ENCODE measurements at regions not wholly inside any gene's neighbourhood (a gene's known extent, or its start where the extent isn't known, plus 50 kb on each side); places are given as distances from the start of the nearest gene placed in this dataset.

- no peaks in the 10 kb centered on the region for H3K27me3 ChIP-seq
- no peaks in the 10 kb centered on the region for H3K9me3 ChIP-seq
- H3K4me3 ChIP-seq (ENCODE audit: low read depth in 1 of 2, low read length in 1 of 2) = no peak overlapping the region
- H3K36me3 ChIP-seq = no peaks in the 10 kb centered on the region
- H3K4me1 ChIP-seq (ENCODE audit: control insufficient read depth in 1 of 2, insufficient read depth in 1 of 2, low read depth in 1 of 2, low read length in 1 of 2) = no peaks in the 10 kb centered on the region
- no peak for TF ChIP-seq CTCF (IDR thresholded peaks at IDR 0.05)
- H3K27ac ChIP-seq = no peak overlapping the region
Measured at GRCh38 chr2:128986026-128986715, 667.5 kb upstream of the HS6ST1 start.

DNA sequence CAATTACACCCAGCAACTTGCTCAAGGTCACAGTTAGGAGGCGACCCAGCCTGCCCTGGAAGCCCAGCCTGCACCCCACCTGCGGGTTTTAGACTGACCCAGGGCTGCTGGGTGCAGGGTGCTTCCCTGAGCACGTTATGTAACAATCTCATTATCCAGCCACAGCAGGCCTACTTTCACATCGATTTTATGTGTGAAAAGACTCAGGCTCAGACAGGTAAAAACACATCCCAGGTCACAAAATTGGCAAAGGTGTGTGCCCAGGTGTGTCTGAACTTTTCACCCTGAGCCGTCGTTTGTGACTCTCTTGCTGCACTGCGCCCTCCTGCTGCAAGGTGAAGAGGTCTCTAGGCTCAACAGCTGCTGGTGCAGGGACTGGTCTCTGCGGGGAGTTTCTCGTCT is 668.2 kb upstream of the HS6ST1 start:
- Histone ChIP-seq H3K27me3 (no peaks in the 10 kb centered on the region), H3K4me3 (ENCODE audit: low read depth in 1 of 2, low read length in 1 of 2) (no peak overlapping the region), H3K9me3 (no peaks in the 10 kb centered on the region), H3K36me3 (no peaks in the 10 kb centered on the region), H3K27ac (no peak overlapping the region), H3K4me1 (ENCODE audit: control insufficient read depth in 1 of 2, insufficient read depth in 1 of 2, low read depth in 1 of 2, low read length in 1 of 2) (no peaks in the 10 kb centered on the region)
- no peak for TF ChIP-seq CTCF (IDR thresholded peaks at IDR 0.05)

- no peaks in the 10 kb centered on the region for H3K36me3 ChIP-seq
- no peaks in the 10 kb centered on the region for H3K4me1 ChIP-seq (ENCODE audit: control insufficient read depth in 1 of 2, insufficient read depth in 1 of 2, low read depth in 1 of 2, low read length in 1 of 2)
- no peak overlapping the region for H3K4me3 ChIP-seq (ENCODE audit: low read depth in 1 of 2, low read length in 1 of 2)
- no peak for TF ChIP-seq CTCF (IDR thresholded peaks at IDR 0.05)
- H3K27me3 ChIP-seq = no peaks in the 10 kb centered on the region
- H3K27ac ChIP-seq = no peak overlapping the region
- H3K9me3 ChIP-seq = no peaks in the 10 kb centered on the region
Measured at GRCh38 chr2:128988326-128988725, 669.7 kb upstream of the HS6ST1 start.

DNA sequence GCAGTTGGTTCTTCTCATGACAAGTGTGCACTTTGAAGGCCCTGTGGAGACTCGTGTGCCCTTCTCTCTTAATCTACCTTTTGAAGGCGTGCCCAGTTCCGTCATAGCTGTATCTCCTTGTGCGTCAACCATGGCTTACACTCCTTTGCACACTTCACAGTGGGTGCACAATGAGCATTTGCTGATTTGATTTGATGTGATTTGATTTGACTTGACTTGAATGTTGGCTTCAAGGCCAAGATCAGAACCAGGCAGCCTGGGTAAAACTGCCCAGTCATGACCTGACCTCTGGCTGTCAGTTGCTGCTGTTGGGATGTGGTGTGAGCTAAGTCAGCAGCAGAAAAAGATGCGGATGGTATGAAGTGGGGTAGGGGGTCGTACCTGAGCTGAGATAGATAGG is 670.3 kb upstream of the HS6ST1 start:
- H3K9me3 ChIP-seq = no peaks in the 10 kb centered on the region
- no peak for TF ChIP-seq CTCF (IDR thresholded peaks at IDR 0.05)
- H3K4me1 ChIP-seq (ENCODE audit: control insufficient read depth in 1 of 2, insufficient read depth in 1 of 2, low read depth in 1 of 2, low read length in 1 of 2) = no peaks in the 10 kb centered on the region
- no peak overlapping the region for H3K4me3 ChIP-seq (ENCODE audit: low read depth in 1 of 2, low read length in 1 of 2)
- no peaks in the 10 kb centered on the region for H3K36me3 ChIP-seq
- no peak overlapping the region for H3K27ac ChIP-seq
- H3K27me3 ChIP-seq = no peaks in the 10 kb centered on the region

DNA sequence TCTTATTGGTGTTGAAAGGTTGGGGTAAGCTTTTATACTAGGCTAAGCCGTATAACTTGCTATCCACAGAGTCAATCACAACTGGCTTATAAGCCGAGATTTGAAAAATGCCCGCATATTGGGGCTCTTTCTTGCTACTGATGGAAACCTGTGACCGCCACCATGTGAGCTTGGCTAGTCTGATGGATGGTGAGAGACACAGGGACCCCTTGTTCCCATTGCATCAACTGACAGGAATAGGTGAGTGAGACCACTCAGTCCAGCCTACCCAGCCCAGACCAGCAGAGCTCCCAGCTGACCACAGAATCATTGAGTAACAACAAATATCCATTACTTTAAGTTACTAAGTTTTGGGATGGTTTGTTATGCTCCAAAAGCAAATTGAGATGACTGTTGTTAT is 676.4 kb upstream of the HS6ST1 start:
- Histone ChIP-seq H3K27ac (no peak overlapping the region), H3K36me3 (no peaks in the 10 kb centered on the region), H3K4me3 (ENCODE audit: low read depth in 1 of 2, low read length in 1 of 2) (no peak overlapping the region), H3K9me3 (no peaks in the 10 kb centered on the region), H3K27me3 (no peaks in the 10 kb centered on the region), H3K4me1 (ENCODE audit: control insufficient read depth in 1 of 2, insufficient read depth in 1 of 2, low read depth in 1 of 2, low read length in 1 of 2) (no peaks in the 10 kb centered on the region)
- no peak for TF ChIP-seq CTCF (IDR thresholded peaks at IDR 0.05)
